ENCODE measurements at regions not wholly inside any gene's neighbourhood (a gene's known extent, or its start where the extent isn't known, plus 50 kb on each side); places are given as distances from the start of the nearest gene placed in this dataset.
A peak's percentile ranks its signal among the peaks of the same experiment; 100 is the strongest.

DNA sequence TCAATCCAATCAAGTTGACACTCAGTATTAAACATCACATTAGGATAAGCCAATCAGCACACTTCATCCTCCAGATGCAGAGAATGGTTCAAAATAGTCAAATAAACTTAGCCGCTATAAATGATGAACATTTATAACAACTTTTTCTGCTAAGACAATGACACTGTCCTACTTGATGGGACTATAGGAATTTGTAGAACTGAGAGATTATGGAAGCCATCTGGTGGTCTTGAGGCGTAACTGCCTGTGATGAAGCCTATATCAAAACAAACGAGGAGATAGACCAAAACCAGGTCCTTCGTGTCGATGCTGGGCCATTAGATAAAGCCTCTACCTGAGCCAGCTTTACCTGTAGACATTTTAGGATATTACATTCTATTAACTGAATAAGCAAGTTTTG is 631.1 kb downstream of the COL12A1 start:
- ChIA-PET POLR2A (no interaction called here), CTCF (interaction anchor here (0.5 to 1.4 kb wide), 2 partner anchors 100 to 837 kb away, joined by 3 to 4 read pairs; no protein-coding TSS in a partner anchor)
- Histone ChIP-seq H3K4me3 (ENCODE audit: control extremely low read depth in 1 of 5, extremely low read depth in 1 of 5, insufficient read depth in 1 of 5, low read depth in 2 of 5, low read length in 4 of 5) (no peak overlapping the region), H3K9ac (ENCODE audit: low read length) (no peak overlapping the region), H3K9me3 (ENCODE audit: control extremely low read depth in 1 of 3, control insufficient read depth in 2 of 3, insufficient read depth in 1 of 3, low read length in 2 of 3) (no peaks in the 10 kb centered on the region), H4K20me1 (ENCODE audit: control insufficient read depth, insufficient read depth, low read length, poor library complexity, severe bottlenecking) (no peaks in the 10 kb centered on the region), H3K27me3 (replicated peaks in 1 of 4; ENCODE audit: control extremely low read depth in 1 of 4, control insufficient read depth in 3 of 4, insufficient read depth in 4 of 4, low read length in 3 of 4) (no peaks in the 10 kb centered on the region), H3K27ac (ENCODE audit: low read length in 2 of 2) (no peak overlapping the region), H3K79me2 (ENCODE audit: control insufficient read depth, insufficient read depth, low read length) (no peaks in the 10 kb centered on the region), H2AFZ (ENCODE audit: insufficient read depth, low read depth, low read length, poor library complexity, severe bottlenecking) (no peak overlapping the region), H3K4me1 (ENCODE audit: control insufficient read depth in 2 of 2, insufficient read depth in 2 of 2, low read length in 2 of 2) (no peaks in the 10 kb centered on the region), H3K36me3 (replicated peaks in 1 of 2; ENCODE audit: control extremely low read depth in 1 of 2, control insufficient read depth in 1 of 2, extremely low read depth in 1 of 2, insufficient read depth in 2 of 2, low read length in 1 of 2) (no peaks in the 10 kb centered on the region), H3K4me2 (replicated peaks; ENCODE audit: low read depth, low read length, poor library complexity, severe bottlenecking) (no peak overlapping the region)
- Mint-ChIP-seq H3K27me3 (no peaks in the 10 kb centered on the region), H3K4me1 (no peaks in the 10 kb centered on the region), H3K9me3 (ENCODE audit: insufficient read depth) (no peaks in the 10 kb centered on the region), H3K27ac (no peak overlapping the region), H3K4me3 (no peak overlapping the region)
- WGBS (ENCODE audit: insufficient coverage): 50% methylated on average over 2 of the region's 5 CpGs
- intact Hi-C loops (cut with micrococcal nuclease): no loop called here
- DNase-seq: peak; percentile 9
- ATAC-seq (ENCODE audit: low read depth): no peak
- TF ChIP-seq, protein P1, sequence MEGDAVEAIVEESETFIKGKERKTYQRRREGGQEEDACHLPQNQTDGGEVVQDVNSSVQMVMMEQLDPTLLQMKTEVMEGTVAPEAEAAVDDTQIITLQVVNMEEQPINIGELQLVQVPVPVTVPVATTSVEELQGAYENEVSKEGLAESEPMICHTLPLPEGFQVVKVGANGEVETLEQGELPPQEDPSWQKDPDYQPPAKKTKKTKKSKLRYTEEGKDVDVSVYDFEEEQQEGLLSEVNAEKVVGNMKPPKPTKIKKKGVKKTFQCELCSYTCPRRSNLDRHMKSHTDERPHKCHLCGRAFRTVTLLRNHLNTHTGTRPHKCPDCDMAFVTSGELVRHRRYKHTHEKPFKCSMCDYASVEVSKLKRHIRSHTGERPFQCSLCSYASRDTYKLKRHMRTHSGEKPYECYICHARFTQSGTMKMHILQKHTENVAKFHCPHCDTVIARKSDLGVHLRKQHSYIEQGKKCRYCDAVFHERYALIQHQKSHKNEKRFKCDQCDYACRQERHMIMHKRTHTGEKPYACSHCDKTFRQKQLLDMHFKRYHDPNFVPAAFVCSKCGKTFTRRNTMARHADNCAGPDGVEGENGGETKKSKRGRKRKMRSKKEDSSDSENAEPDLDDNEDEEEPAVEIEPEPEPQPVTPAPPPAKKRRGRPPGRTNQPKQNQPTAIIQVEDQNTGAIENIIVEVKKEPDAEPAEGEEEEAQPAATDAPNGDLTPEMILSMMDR (IDR thresholded peaks at IDR 0.05): peak; percentile 25
- TF ChIP-seq EZH2 (IDR thresholded peaks at IDR 0.05; ENCODE audit: borderline replicate concordance, insufficient read depth, low read depth, low read length, poor library complexity, severe bottlenecking): no peak

DNA sequence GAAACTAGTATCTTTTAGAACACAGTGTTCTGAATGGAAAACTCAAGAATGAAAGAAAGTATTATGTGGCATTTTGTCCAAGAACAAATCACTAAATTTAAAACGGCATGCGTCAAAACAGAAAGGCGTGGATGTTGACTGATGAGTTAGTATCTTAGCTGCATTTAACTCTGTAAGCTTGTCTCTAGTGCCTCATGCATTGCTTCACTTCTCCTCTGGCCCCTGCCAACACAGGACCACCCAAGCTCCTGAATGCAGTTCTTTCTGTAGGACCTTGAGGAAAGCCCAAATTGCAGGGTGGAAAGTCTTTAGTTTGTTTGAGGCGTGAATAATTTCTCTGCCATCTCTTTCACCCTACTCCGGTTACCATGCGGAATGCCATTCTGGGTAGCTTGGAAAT is 632.2 kb downstream of the COL12A1 start:
- H3K27me3 Mint-ChIP-seq: no peaks in the 10 kb centered on the region
- POLR2A ChIA-PET: no interaction called here
- no peak overlapping the region for H2AFZ ChIP-seq (ENCODE audit: insufficient read depth, low read depth, low read length, poor library complexity, severe bottlenecking)
- no peaks in the 10 kb centered on the region for H3K79me2 ChIP-seq (ENCODE audit: control insufficient read depth, insufficient read depth, low read length)
- no peak for ATAC-seq (ENCODE audit: low read depth)
- H3K4me3 Mint-ChIP-seq: no peak overlapping the region
- no peaks in the 10 kb centered on the region for H4K20me1 ChIP-seq (ENCODE audit: control insufficient read depth, insufficient read depth, low read length, poor library complexity, severe bottlenecking)
- CTCF ChIA-PET: no interaction called here
- no peaks in the 10 kb centered on the region for H3K9me3 Mint-ChIP-seq (ENCODE audit: insufficient read depth)
- no peak overlapping the region for H3K27ac Mint-ChIP-seq
- H3K27ac ChIP-seq (ENCODE audit: low read length in 2 of 2): no peak overlapping the region
- no peaks in the 10 kb centered on the region for H3K4me1 Mint-ChIP-seq
- H3K4me3 ChIP-seq (ENCODE audit: control extremely low read depth in 1 of 5, extremely low read depth in 1 of 5, insufficient read depth in 1 of 5, low read depth in 2 of 5, low read length in 4 of 5): no peak overlapping the region
- intact Hi-C loops (cut with micrococcal nuclease): no loop called here
- DNase-seq: no peak
- 100% methylated on average over 2 of the region's 6 CpGs for WGBS (ENCODE audit: insufficient coverage)
- H3K4me1 ChIP-seq (ENCODE audit: control insufficient read depth in 2 of 2, insufficient read depth in 2 of 2, low read length in 2 of 2): no peaks in the 10 kb centered on the region
- no peaks in the 10 kb centered on the region for H3K36me3 ChIP-seq (replicated peaks in 1 of 2; ENCODE audit: control extremely low read depth in 1 of 2, control insufficient read depth in 1 of 2, extremely low read depth in 1 of 2, insufficient read depth in 2 of 2, low read length in 1 of 2)
- H3K4me2 ChIP-seq (replicated peaks; ENCODE audit: low read depth, low read length, poor library complexity, severe bottlenecking): no peak overlapping the region
- TF ChIP-seq EZH2 (IDR thresholded peaks at IDR 0.05; ENCODE audit: borderline replicate concordance, insufficient read depth, low read depth, low read length, poor library complexity, severe bottlenecking): no peak
- TF ChIP-seq, protein P1 (IDR thresholded peaks at IDR 0.05): no peak
- H3K9me3 ChIP-seq (ENCODE audit: control extremely low read depth in 1 of 3, control insufficient read depth in 2 of 3, insufficient read depth in 1 of 3, low read length in 2 of 3): no peaks in the 10 kb centered on the region
- no peaks in the 10 kb centered on the region for H3K27me3 ChIP-seq (replicated peaks in 1 of 4; ENCODE audit: control extremely low read depth in 1 of 4, control insufficient read depth in 3 of 4, insufficient read depth in 4 of 4, low read length in 3 of 4)
- no peak overlapping the region for H3K9ac ChIP-seq (ENCODE audit: low read length)
